NCI-H1436 treated with DMSO at 0.1 percent for 48 hours (cell line): ENCODE measurements at regions not wholly inside any gene's neighbourhood (a gene's known extent, or its start where the extent isn't known, plus 50 kb on each side); places are given as distances from the start of the nearest gene placed in this dataset.
"Not testable (repeated sequence)": the region's sequence is repeated elsewhere in the genome, so short reads cannot be mapped to it uniquely, and the experiment has no call there.

Experiments
- DNase-seq: peaks from one replicate; lab custom pipeline; 2025; lab: John Stamatoyannopoulos, UW

DNA sequence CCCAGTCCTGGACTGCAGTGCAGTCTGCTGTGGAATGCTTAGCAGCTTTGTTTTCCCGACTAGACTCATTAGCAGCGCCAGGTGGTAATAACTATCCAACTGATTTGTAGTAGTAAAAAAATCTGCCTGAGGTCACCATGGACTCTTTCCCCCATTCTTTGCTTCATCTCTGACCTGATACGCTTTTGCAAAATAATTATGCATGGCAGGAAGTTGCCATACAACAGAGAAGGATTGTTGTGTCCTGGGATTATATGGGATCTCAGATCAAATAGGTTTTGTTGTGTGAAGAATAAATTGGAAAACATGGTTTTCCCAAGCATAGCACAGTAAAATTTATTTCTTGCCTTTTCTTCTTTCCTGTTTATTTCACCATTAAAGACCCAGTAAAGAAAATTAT lies 72.4 kb upstream of the ATP5MC3 start:
- no peak for DNase-seq

DNA sequence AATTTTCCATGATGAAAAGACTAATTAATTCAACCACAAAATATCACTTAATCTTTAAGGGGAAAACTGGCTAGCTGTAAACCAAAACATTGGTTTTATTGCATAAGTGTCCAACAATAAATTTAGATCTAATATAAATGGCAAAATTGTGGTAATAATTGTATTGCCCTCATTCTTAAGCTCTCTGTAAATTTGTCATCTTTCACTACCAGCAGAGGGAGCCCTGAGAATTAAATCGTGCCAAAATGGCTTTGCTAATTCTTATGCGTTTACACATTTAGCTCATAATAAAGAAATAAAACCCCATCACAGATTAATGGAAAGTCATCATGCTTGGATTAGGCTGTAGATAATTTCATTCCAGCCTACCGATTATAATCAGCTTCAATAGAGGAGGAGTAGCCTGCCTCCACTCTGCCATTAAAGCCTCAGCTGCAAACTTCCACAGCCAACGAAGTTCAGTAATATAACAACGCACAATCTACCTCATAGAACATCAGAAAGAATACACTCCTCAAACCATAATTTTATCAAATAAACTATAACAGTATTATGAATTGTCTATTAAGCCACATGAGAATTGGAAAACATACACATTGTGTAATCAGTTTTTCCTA lies 70.0 kb upstream of the ATP5MC3 start:
- no peak for DNase-seq

DNA sequence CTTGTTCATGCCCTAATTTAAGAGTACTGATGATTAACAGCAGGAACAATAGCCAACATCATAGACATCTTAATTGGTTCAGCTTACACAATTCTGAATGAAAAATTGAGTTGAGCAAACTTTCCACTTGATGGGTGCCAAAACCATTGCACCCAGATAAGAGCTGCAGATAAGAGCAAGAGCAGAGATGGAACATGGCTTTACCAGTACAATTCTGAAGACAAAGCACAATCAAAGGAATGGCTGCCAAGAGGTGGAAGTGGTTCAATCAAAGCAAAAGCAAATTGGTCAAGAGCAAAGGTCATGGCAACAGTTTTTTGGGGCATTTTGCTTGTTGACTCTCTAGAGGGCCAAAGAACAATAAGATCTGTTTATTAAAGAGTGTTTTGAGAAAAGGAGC lies 65.6 kb upstream of the ATP5MC3 start:
- no peak for DNase-seq

DNA sequence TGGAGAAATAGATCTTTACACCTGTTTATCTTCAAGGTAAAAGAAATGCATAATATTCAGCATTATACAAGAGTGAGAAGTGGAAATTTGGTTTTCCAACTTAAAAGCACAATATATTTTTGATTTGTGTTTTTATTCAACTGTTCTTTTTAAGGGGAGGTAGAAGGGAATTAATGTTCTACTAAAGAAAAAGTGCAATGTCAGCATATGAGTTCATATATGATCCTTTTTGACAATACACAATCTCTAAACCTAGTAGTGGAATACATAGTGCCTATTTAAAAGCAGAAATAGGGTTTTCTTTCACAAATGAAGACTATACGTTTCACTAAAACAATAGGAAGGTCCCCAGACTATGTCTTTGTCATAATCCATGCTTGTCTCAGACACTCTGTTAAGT lies 63.2 kb upstream of the ATP5MC3 start:
- no peak for DNase-seq

DNA sequence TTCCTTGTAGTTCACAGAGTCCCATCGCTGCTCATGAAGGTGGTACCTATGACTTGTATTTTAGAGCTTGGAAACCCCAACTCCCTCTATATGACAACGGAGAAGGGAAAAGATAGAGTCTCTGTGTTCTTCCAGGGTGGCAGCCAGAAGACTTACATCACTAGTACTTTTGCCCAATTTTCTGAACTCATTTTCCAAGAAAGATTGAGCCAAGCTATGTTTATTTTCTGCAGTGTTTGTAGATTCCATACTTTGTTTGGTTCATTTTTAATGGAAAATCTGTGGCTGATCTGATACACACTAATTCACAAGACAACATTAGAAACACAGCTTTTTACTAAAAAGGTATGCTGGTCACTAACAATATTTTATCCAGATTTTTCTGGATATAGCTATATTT lies 60.2 kb upstream of the ATP5MC3 start:
- no peak for DNase-seq

DNA sequence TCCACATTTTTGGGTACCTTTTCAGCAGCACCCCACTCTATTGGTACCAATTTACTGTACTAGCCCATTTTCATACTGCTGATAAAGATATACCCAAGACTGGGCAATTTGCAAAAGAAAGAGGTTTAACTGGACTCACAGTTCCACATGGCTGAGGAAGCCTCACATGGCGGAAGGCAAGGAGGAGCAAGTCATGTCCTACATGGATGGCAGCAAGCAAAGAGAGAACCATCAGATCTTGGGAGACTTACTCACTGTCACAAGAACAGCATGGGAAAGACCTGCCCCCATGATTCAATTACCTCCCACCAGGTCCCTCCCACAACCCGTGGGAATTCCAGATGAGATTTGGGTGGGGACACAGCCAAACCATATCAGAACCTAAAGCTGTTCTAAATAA lies 58.5 kb upstream of the ATP5MC3 start:
- not testable (repeated sequence) for DNase-seq

DNA sequence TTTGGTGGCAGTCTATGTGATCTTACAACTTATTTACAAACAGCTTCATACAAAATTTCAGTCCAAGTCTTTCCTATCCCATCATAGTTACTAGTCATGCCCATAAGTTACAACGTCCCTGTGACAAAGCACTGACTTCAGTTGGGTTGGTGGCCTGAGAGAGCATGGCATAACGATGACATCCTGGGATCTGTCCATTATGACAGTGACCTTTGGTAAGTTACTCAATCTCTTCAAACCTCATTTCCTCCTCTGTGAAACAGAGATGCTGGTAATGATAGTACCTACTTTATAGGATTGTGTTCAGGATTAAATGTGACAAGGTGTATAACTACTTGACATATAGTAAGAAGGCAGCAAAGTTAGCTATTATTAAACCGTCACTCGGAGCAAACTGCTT lies 55.4 kb upstream of the ATP5MC3 start:
- no peak for DNase-seq

DNA sequence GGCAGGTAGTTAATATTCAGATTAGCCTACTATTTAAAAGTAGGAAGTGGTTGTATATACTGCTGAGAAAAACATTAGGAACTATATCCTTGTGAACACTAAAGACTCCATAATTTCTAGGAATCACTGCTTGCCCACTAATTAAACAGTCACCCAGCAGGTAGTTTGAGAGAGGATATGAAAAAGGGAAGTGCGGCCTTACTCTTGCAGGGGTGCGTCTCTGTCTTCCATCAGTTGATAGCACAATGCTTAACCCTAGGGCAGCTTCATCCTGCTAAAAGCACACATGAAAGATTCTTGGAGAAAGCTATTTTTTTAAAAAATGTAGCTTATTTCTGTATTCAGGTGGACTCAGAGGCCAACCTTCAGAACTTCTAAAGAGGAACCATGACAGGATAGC lies 53.1 kb upstream of the ATP5MC3 start:
- DNase-seq: no peak

DNA sequence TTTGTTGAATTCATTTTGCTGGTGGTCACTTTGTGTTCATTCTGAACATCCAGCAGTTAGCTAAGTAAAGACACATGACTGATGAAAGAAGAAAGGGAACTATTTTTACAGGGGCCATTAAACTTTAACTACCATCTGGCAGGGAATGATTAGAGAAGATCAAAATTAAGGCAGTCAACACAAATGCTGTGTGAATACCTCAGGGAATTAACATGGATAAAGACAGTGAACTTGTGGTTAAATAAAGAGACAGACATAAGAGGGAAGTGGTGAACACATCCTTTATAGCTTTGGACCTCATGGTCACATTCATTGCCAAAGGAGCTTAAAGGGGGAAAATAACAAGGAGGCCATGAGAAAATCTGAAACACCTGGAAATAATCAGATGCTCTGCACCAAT lies 52.6 kb upstream of the ATP5MC3 start:
- DNase-seq: no peak

DNA sequence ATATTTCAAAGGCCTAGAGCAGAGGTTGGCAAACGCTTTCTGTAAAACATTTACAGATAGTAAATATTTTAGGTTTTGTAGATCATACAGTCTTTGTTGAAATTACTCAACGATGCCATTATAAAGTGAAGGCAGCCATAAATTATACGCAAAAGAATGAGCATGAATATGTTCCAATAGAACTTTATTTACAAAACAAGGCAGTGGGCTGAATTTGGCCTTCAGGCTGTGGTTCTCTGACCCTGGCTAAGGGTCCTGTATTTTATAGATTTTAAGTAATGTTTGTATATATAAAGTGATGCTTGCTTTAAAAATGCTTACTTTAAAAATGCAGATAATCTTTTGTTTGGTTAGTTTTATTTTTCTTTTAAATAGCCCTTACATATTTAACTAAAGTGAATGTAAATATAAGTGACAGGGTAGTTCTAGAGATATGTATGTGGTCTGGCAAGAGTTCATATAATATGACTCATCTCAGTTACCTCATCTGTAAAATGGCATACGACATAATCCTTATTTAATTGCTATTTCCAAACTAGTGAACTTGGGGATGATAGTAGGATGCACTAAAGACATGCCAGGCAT lies 51.7 kb upstream of the ATP5MC3 start:
- no peak for DNase-seq
